Caco-2 (cell line): ENCODE measurements at regions not wholly inside any gene's neighbourhood (a gene's known extent, or its start where the extent isn't known, plus 50 kb on each side); places are given as distances from the start of the nearest gene placed in this dataset.

Experiments used
- BruUV-seq: library from RNA; stranded (reverse); fragments of 400-500 nt; replicated peaks from 2 replicates; lab custom pipeline; 2021; lab: Mats Ljungman, UMichigan
- CTCF ChIA-PET: fragments of 300-600 bp; sonication (Branson Sonifier 250); formaldehyde crosslinking; loops from one replicate; lab custom pipeline; 2022; ENCODE audit warnings: antibody characterized with exemption; lab: Charles Lee
- POLR2A ChIA-PET: fragments of 300-600 bp; sonication (Branson Sonifier 250); formaldehyde crosslinking; loops from one replicate; lab custom pipeline; 2022; ENCODE audit warnings: antibody characterized with exemption; lab: Charles Lee
- DNase-seq, 2 experiments: peaks; one replicate each; pipeline versions ENCODE4 v3.0.0 to v3.0.0-alpha.2; 2020 to 2022
- H3K27me3 ChIP-seq: replicated peaks from 2 replicates; pipeline ENCODE4 v1.6.0; 2011; ENCODE audit warnings: low read length; ENCODE audit not compliant: control insufficient read depth, insufficient read depth
- H3K36me3 ChIP-seq: 2 replicates; pipeline ENCODE4 v1.5.1; 2011; ENCODE audit warnings: low read length; ENCODE audit not compliant: control insufficient read depth, insufficient read depth
- H3K4me1 ChIP-seq: fragments of 250-450 bp; sonication (Bioruptor Pico); 2 replicates; pipeline ENCODE4 v1.5.1; 2020; ENCODE audit warnings: mild to moderate bottlenecking
- H3K4me3 ChIP-seq: 2 replicates; pipeline ENCODE4 v1.5.1; 2011; ENCODE audit warnings: low read depth, mild to moderate bottlenecking, control low read depth, low read length
- H3K9me3 ChIP-seq: fragments of 250-450 bp; sonication (Bioruptor Pico); 2 replicates; pipeline ENCODE4 v1.5.1; 2020; ENCODE audit warnings: mild to moderate bottlenecking, moderate library complexity
- H3K27ac Mint-ChIP-seq: one replicate; pipeline ENCODE4 v1.8.0; 2022; ENCODE audit warnings: mixed read lengths; ENCODE audit not compliant: unreplicated experiment
- H3K27me3 Mint-ChIP-seq: one replicate; pipeline ENCODE4 v1.8.0; 2022; ENCODE audit warnings: mixed read lengths; ENCODE audit not compliant: insufficient read depth, unreplicated experiment
- H3K36me3 Mint-ChIP-seq: one replicate; pipeline ENCODE4 v1.8.0; 2022; ENCODE audit warnings: mild to moderate bottlenecking, mixed read lengths; ENCODE audit not compliant: insufficient read depth, unreplicated experiment
- H3K4me1 Mint-ChIP-seq: one replicate; pipeline ENCODE4 v1.8.0; 2022; ENCODE audit warnings: low read depth, mixed read lengths; ENCODE audit not compliant: unreplicated experiment
- H3K4me3 Mint-ChIP-seq: one replicate; pipeline ENCODE4 v1.8.0; 2022; ENCODE audit warnings: mild to moderate bottlenecking, moderate library complexity, mixed read lengths; ENCODE audit not compliant: unreplicated experiment
- H3K9me3 Mint-ChIP-seq: one replicate; pipeline ENCODE4 v1.8.0; 2022; ENCODE audit warnings: mixed read lengths; ENCODE audit not compliant: unreplicated experiment
- CTCF ChIP-seq, 2 experiments: fragments of 200-600 bp in 1 of 2; IDR thresholded peaks; 1 replicate in 1 of 2; 2 replicates in 1 of 2; pipeline versions ENCODE4 v1.5.1 to v1.8.0; 2011 to 2022; ENCODE audit warnings: antibody characterized with exemption in 1 of 2, control low read depth in 1 of 2, inconsistent platforms in 1 of 2, low read depth in 1 of 2, low read length in 1 of 2, mild to moderate bottlenecking in 1 of 2, moderate library complexity in 1 of 2; ENCODE audit not compliant: insufficient read depth in 1 of 2, severe bottlenecking in 1 of 2, unreplicated experiment in 1 of 2
- intact Hi-C: fragments of 100-400 bp; cut with micrococcal nuclease; formaldehyde crosslinking; loops from one replicate; pipeline ENCODE4 v1.10.0; 2022; ENCODE audit not compliant: unreplicated experiment

- Histone ChIP-seq H3K9me3 (no peaks in the 10 kb centered on the region), H3K4me3 (no peak overlapping the region), H3K27me3 (no peaks in the 10 kb centered on the region), H3K36me3 (no peaks in the 10 kb centered on the region), H3K4me1 (no peaks in the 10 kb centered on the region)
- POLR2A ChIA-PET: no interaction called here
- no peaks in the 10 kb centered on the region for H3K4me1 Mint-ChIP-seq
- H3K36me3 Mint-ChIP-seq: no peaks in the 10 kb centered on the region
- no peak overlapping the region for H3K27ac Mint-ChIP-seq
- BruUV-seq: no TSS peak
- no peaks in the 10 kb centered on the region for H3K9me3 Mint-ChIP-seq
- intact Hi-C loops: no loop called here
- TF ChIP-seq CTCF (IDR thresholded peaks at IDR 0.05; ENCODE audit: insufficient read depth in 1 of 2, low read depth in 1 of 2, low read length in 1 of 2, severe bottlenecking in 1 of 2, unreplicated experiment in 1 of 2): no peak
- H3K4me3 Mint-ChIP-seq: no peak overlapping the region
- H3K27me3 Mint-ChIP-seq: no peaks in the 10 kb centered on the region
- DNase-seq: no peak
- CTCF ChIA-PET: no interaction called here
Observed at GRCh38 chr7:10657837-10658236, 315.8 kb upstream of the PHF14 start.

DNA sequence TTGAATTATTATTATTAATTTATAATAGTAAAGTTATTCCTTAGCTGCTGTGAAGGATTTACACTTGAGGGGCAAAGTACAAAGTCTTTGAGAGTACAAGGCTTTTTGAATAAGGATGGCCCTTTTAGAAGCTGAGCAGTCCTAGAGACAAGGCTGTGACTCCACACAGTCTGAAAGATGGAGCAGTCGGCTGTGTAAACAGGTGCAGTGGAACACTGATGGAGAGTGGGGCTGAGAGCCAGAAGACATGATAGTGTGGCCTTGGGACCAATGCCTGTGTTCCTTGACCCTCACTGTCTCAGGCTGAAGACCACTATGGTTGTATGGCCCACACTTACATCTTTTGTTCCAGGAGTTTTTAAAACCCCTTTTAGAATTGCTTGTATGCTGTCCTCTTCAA, 311.2 kb upstream of the PHF14 start:
- Histone ChIP-seq H3K4me1 (no peaks in the 10 kb centered on the region), H3K4me3 (no peak overlapping the region), H3K27me3 (no peaks in the 10 kb centered on the region), H3K36me3 (no peaks in the 10 kb centered on the region), H3K9me3 (no peaks in the 10 kb centered on the region)
- POLR2A ChIA-PET: no interaction called here
- intact Hi-C loops: no loop called here
- Mint-ChIP-seq H3K27me3 (no peaks in the 10 kb centered on the region), H3K9me3 (no peaks in the 10 kb centered on the region), H3K4me3 (no peak overlapping the region), H3K27ac (no peak overlapping the region), H3K36me3 (no peaks in the 10 kb centered on the region), H3K4me1 (no peaks in the 10 kb centered on the region)
- DNase-seq: no peak
- no peak for TF ChIP-seq CTCF (IDR thresholded peaks at IDR 0.05; ENCODE audit: insufficient read depth in 1 of 2, low read depth in 1 of 2, low read length in 1 of 2, severe bottlenecking in 1 of 2, unreplicated experiment in 1 of 2)
- CTCF ChIA-PET: no interaction called here
- BruUV-seq: no TSS peak

DNA sequence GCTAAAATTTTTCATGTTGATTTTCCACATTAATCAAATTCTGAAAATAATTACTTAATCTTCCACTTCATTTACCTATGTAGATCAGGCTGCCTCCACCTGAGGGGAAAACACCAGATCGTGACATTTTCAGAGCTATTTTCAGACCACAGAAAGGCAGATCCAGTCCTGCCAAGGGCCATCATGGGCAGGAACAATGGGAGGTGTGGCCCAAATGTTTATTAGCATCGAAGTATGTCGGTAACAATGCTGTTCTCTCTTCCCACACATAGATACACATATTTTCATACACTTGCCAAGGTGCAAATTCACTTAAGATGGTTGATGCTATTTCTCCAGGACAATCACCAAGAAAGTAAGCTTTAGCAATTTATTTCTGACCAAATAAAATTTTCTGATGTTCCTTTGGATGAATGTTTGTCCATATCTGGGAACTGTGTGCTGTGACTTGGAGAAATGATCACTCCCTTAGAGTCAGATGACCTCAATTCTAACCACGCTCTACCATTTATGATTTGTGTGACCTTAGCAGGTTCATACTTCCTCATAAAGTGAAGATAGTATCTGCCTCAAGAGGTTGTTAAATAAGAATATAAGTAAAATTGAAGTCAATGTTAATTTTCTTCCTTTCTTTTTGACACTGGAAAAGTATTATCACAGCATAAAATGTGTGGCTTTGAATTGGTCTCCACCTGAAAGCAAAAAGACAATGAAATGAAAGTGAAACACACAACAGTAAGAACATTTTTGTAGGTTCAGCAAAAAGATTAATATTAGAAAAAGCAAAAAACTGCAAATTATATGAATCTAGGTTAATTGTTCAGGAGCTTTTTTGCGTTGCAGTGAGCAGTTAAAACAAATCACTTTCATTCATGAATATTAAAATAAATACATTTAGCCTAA, 310.4 kb upstream of the PHF14 start:
- Histone ChIP-seq H3K27me3 (no peaks in the 10 kb centered on the region), H3K4me1 (no peaks in the 10 kb centered on the region), H3K4me3 (no peak overlapping the region), H3K9me3 (no peaks in the 10 kb centered on the region), H3K36me3 (no peaks in the 10 kb centered on the region)
- no peaks in the 10 kb centered on the region for H3K36me3 Mint-ChIP-seq
- no peaks in the 10 kb centered on the region for H3K27me3 Mint-ChIP-seq
- H3K9me3 Mint-ChIP-seq: no peaks in the 10 kb centered on the region
- ChIA-PET POLR2A (no interaction called here), CTCF (no interaction called here)
- BruUV-seq: no TSS peak
- TF ChIP-seq CTCF (IDR thresholded peaks at IDR 0.05; ENCODE audit: insufficient read depth in 1 of 2, low read depth in 1 of 2, low read length in 1 of 2, severe bottlenecking in 1 of 2, unreplicated experiment in 1 of 2): no peak
- intact Hi-C loops: no loop called here
- DNase-seq: no peak
- no peak overlapping the region for H3K27ac Mint-ChIP-seq
- H3K4me1 Mint-ChIP-seq: no peaks in the 10 kb centered on the region
- no peak overlapping the region for H3K4me3 Mint-ChIP-seq
